Activated CD4-positive, alpha-beta T cell treated with anti-CD3 and anti-CD28 coated beads, Interleukin-2, amount 50 U/mL, for 16 hours (primary cell): ENCODE measurements at regions not wholly inside any gene's neighbourhood (a gene's known extent, or its start where the extent isn't known, plus 50 kb on each side); places are given as distances from the start of the nearest gene placed in this dataset.
"Not testable (repeated sequence)": the region's sequence is repeated elsewhere in the genome, so short reads cannot be mapped to it uniquely, and the experiment has no call there.

Experiments used
- DNase-seq: peaks from one replicate; pipeline ENCODE4 v3.0.0-alpha.2; 2020

DNA sequence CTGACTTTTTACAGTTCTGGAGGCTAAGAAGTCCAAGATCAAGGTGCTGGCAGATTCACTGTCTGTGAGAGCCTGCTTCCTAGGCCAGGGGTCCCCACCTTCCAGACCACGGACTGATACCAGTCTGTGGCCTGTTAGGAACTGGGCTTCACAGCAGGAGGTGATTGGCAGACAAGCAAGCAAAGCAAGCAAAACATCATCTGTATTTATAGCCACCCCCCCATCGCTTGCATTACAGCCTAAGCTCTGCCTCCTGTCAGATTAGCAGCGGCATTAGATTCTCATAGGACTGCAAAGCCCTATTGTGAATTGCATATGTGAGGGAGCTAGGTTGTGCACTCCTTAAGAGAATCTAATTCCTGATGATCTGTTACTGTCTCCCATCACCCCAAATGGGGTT, 194.7 kb upstream of the THRB start:
- DNase-seq: no peak

DNA sequence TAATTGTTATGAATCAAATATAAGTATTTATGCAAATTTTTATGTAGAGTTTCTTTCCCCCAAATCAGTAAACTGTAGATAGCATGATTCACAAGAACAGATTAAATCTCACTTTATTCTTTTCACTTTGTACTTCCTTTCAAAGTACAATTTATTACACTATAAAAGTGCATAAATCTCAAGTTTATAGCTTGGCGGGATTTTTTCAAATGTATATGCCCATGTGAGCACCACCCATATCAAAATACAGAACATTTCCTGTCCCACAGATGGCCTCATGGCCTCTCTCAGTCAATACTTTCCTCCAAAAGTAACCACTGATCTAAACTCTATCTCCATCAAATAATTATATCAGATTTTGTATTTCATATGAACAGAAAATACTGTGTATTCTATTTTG, 196.1 kb upstream of the THRB start:
- no peak for DNase-seq

DNA sequence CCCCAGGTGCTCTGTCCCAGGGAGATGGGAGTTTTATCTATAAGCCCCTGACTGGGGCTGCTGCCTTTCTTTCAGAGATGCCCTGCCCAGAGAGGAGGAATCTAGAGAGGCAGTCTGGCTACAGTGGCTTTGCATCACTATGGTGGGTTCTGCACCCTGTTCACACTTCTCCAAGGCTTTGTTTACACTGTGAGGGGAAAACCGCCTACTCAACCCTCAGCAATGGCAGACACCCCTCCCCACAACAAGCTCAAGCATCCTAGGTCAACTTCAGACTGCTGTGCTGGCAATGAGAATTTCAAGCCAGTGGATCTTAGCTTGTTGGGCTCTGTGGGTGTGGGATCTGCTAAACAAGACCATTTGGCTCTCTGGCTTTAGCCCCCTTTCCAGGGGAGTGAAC, 204.4 kb upstream of the THRB start:
- DNase-seq: not testable (repeated sequence)

DNA sequence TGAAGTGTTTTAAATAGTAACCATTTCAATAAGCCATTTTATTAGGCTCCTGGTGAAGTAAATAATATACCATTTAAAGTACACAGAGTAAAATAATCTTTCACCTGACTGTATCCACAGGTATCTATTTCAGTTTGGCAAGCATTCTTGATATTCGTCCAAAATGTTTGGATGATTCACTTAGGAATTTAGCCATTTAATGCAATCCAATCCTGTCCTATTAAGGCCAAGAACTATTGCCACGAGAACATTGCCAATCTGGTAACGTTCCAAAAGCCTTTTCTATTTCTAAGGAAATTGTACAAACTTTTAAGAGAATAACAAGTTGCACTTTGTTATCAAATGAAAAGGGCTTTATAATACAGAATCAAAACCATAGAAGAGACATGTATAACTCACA, 209.8 kb upstream of the THRB start:
- DNase-seq: no peak

DNA sequence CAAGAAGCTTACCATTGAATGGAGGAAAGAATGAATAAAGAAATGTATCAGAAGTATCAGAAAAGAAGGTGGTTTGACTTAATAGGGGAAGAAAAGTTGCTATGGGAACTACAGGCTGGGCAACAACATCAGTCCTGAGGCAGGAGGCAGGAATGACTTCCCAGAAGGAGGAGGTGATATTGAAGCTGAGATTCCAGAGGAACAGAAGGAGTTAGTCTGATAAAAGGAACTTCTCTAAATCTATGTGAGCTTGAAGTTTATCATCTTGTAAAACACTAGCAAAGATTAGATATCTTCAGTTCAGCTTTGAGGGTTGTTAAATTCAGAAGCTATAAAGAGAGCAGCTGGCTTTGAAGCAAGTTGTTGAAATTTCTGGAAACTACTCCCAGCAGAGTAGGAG, 213.3 kb upstream of the THRB start:
- no peak for DNase-seq

DNA sequence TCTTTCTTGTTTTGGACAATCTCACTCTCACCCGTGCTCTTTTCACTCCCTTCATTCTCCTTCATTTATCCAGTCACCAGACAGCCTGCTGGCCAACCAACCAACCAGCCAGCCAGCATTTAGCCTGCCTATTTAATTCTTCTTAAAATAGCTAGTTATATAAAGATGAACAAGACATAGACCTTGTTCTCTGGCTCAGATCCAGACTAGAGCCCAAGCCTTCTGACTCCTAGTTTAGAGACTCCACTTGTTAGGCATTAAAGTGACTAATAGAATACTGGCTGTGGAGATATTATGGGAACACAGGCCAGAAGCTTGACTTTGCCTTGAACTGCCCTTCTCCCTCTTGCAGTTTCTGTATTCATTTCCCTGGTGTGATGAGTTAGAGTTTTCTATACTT, 215.3 kb upstream of the THRB start:
- no peak for DNase-seq

DNA sequence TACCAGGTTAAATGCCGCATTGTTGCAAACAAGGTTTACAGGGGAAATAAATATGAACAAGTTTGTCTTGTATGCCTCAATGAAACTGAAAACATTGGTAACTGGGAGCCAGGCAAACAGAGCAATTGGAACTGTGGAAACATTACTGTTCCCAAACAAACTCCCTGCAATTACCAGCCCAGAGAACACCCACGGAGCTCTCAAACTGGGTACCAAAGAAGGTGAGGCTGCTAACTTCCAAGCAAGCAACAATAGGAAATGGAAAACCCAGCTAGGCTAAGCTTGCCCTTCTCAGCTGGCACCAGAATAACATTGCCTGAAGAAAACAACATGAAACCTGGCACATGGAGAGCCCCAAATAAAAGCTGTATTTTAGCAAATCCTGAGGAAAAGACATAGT, 218.9 kb upstream of the THRB start:
- no peak for DNase-seq

DNA sequence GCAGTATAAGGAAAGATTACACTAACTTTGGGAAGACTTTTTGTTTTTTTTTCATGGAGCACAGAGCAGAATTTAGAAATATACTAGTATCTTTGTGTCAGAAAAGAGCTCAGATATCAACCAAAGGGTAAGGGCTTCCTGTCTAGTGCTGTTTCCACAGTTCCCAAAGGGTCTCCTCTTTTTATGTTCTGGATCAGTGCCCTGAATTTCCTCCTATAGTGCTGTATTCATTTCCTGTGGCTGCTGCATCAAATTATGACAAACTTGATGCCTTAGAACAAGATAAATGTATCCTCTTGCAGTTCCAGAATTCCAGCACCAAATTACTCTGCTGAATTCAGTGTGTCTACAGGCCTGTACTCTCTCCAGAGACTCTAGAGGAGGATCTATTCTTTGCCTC, 219.8 kb upstream of the THRB start:
- DNase-seq: no peak

DNA sequence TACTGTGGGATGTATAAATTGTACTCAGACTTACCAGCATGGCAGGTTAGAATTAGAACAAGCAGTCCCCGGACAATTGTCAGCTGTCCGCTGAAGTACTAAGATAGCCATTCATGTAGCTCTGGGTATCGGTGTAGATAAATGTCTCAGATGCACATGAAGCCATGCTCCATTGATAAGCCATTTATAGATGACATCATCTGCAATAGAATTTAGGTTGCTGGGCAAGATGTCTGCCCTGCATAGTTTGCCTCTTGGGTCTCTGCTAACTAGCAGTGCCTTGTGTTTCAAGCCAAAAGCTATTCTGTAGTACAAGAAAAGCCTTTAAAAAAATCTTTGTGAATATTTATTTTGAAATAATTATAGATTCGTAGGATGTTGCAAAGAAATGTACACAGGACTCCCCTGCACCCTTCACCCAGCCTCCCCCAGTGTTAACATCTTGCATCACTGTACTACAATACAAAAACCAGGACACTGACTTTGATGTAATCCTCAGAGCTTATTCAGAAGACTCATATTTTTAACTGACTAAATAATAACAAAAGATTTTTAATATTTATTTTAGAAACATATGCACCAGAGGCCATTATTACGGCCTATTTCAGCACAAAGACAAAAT, 220.6 kb upstream of the THRB start:
- DNase-seq: no peak

DNA sequence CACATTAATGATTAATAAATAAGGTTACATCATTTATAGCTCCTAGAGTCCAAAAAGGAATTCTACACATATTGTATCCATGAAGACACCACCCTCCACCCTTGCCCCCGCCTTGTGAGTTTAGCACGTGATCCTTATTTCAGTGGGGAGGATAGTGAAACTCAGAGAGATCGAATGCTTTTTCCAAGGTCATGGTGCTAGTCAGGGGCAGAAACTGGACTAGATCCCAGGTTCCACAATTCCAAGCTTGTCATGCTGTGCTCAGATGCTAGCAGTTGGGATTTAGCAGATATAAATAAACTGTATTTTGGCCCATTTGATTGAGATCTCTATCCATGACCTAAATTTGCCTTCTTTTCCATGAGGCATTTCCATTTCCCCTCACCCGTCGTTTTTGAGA, 227.4 kb upstream of the THRB start:
- no peak for DNase-seq

DNA sequence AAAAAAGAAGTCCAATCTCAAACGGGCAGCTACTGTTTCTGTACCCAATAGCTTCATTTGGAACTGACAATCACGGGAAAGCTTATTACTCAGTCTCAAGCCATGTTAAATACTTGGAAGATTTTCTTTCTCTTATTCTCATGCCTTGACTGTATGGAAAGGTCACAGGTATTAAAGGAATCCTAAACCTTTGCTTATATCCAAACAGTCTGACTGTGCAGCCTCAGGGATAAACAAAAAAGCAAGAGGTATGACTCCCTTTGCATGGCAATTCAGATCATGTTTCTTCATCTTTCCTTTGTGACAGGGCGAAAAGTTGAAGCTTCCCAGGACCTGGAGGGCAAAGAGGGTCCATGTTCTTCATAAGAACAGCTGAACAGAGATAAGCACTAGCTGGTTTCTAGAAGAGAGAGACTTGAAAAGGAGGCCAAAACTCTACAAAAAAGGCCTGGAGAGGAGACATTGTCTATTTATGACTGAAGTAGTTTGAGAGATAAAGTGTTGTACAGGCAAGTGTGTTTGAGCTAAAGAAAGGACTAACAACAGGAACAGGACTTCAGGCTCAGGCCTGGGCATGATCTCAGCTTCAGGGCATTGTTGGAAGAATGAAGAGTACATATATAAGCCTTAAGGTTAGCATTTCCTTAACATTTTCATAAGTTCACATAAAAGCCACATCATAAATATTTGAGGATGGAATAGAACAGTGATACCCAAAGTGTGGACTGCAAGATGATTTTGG, 231.0 kb upstream of the THRB start:
- no peak for DNase-seq

DNA sequence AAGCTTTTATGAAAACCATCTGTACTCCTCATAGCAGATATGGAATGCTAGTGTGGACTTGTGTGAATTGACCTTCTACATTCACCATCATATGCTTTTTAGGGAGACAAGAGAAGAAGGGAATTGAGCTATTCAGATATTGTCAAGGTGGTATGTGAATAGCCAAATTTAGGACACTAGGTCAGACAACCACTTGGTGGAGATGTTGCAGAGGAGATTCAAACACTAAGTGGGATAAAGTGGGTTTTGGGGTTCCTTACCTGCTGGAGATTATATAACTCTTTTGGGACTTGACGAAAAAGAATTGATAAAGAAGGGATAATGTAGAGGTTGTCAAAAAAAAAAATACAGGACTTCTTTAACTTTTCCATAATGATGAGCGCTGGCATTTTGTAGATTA, 231.8 kb upstream of the THRB start:
- DNase-seq: no peak

DNA sequence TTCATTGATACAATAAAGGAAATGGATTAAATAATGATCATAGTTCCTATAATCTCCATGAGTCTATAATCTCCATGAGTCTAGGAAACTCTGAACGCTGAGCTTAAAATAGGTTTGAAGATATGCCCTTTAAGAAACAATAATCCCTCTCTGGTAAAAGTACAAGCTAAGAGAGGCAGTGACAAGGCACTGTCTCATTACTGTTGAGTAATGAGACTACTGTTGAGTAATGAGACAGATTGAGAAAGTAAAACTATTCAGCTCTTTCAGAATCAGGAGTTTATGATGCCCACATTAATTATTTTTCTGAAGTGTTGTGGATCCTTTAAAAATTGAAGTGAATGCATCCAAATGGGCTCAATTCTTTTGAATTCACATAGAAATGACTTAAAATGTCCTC, 235.5 kb upstream of the THRB start:
- DNase-seq: no peak

DNA sequence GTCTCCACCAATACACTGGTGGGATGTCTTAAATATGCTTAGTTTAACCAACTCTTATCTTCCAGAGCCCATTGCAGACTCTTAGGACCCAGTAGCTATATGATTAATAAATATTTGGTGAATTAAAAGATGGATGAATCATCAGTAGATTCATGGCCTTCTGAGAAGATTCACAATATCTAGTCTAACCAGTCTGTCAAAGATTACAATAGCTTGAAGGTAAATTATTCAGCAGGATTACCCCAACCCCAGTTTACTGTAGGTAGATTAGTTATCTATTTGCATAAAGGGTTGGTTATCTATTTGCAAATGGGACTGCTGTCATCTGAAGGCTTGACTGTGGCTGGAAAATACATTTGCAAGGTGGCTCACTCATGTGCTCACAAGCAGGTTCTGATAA, 239.4 kb upstream of the THRB start:
- DNase-seq: no peak

DNA sequence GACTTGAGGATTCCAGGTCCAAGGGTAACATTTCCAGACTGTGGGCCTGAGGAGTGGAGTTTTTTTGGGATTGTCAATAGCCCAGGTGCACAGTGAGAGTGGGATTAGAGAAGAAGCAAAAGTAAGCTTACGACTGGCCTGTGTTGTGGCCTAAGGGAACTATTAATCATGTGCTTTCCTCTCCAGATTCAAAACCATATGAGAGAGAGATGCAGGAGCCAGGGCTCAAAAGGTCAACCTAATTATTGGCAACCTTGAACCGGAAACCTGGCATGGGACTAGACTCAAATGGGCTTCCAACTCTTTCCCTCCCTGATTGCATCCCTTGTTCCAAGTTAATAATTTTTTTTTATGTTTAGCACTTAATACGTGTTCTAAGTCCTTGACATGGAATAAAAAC, 242.1 kb upstream of the THRB start:
- no peak for DNase-seq

DNA sequence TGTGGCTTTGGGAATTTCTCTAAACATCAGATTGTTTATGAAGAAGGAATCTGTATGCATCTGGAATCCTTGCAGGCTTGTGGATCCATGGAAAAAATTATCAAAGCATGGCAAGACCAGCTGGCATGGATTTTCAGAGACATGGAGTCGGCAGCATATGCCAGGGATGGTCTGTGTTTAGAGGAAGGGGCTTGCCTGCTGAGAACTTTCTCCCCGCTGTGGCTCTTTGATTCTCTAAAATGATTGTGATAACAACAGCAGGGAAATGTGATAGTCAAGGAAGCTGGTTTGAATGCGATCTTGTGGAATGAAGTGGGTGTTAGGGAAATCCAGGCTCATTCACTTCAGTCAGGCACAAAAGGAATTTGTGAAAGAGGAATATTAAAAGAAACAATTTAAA, 245.7 kb upstream of the THRB start:
- DNase-seq: no peak

DNA sequence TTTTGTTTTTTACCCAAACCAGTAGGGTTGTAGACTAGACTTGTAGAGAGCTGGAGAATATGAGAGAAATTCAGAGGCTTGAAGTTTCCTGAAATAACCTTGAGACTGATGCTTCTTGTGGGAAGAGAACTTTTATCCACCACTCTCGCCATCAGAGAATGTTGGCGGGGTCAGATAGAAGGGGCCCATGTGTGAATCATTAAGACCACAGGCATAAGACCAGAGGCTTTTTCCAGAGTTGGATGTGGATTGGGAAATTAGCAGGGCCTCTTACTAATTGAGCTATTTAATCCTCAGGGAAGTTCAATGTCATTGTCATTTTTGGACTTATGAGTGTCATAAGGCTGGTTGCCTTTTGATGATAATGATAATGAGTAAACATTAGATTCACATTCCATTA, 246.9 kb upstream of the THRB start:
- DNase-seq: no peak

DNA sequence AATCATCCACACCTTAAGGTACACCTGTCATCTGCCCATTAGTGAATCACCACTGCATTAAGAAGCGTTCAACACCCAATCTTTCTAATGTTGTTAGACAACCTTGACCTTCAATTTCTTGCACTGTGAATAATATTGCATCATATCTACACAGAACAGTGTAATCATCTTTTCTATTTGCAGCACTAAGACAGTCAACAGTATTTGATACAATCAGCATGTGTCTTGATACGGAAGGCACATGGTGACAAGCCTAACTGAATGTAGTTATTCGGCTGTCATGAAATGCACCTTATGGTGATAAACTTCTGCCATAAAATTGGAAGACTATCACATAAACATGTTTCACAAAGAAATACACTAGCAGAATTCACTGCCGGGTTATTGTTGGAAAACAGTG, 253.9 kb upstream of the THRB start:
- no peak for DNase-seq

DNA sequence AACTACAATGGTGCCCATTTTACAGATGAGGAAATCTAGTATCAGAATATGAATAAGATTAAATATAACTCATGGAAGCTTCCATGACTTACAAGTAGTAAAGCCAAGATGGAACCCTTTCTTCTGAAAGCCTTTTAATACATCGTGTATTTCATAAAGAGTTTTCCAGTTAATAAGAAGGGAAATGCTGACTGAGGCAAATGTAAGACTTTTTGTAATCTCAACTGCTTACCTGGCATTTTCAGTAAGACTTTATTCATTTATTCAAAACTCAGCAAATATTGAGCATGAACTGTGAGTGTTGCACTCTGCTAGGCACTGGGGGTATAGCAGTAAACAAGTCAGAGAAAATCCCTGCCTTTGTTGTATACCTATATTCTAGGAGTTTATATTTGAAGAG, 256.4 kb upstream of the THRB start:
- no peak for DNase-seq

DNA sequence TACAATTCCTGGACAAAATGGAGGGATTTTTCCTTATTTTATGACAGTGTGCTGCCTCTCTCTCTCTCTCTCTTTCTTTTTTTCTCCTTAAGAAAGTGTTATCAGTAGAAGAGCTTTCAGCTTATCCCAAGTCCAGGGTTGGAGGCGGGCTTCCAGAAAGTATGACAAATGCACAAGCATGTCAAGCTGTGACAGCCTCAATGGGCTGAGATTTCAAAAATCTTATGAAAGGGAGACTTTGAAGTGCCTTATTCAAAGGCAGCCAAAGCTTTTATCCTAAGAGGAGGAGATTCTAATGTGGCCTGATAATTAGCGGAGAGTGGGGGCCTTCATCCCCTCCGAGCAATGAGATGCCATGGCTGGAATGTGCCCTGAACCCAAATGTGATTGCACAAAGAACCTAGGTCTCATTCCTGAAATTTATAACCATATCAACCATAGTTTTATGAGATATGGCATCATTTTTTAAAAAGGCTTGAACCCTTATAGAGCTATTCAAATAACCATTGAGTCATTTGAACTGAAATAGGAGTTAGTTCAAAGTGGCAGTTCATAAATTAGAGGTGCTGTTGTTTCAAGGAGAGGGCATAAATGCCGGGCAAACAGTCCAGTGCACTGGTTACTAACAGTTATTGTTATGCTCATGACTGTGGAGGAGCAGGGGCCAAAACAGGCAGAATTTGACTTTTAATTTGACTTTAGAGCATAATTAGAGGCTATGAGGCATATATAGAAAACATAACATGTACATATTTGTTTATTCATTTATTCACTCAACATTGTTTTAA, 261.6 kb upstream of the THRB start:
- no peak for DNase-seq

DNA sequence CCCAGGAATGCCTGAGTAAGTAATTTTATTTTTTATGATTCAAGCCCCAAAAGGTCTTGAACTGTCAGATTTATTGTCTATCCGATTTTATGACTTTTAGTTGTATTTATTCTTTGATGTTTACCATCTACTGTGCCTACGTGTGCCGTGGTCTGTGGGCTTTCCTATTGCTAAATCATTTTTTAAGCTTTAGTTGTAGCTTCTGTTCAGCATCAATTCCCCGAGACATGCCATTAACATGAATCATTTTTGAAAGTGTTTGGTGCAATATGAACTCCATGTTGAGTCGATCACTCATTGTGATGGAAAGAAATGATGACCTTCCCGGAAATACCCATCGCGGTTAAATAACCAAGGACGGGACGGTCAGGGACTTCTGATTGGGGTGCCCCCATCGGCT, 268.7 kb upstream of the THRB start:
- no peak for DNase-seq

DNA sequence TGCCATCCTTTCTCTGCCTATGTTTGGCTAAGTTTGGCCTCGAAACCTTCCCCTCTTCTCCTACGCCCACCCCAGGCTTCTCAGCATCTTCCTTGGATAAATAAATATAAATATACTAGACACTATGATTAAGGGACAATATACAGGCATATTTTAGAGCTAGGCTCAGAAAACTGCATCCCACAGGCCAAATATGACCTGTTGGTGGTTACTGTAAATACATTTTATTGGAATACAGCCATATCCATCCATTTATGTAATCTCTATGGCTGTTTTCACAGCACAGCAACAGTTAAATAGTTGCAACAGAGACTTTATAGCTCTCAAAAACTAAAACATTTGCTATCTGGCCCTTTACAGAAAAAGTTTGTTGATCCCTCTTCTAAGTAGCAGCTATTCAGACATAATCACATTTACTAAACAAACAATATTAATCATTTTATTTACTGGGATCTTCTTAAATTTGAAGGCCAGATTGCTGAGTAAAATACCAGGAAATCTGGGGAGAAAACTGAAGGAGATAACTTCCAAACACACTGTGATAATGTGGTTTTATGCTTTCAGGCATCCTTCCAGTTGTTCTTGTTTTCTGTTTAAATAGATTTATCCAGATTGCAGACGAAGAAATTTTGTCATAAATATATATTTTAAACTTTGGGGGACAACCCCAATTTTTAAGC, 269.7 kb upstream of the THRB start:
- no peak for DNase-seq

DNA sequence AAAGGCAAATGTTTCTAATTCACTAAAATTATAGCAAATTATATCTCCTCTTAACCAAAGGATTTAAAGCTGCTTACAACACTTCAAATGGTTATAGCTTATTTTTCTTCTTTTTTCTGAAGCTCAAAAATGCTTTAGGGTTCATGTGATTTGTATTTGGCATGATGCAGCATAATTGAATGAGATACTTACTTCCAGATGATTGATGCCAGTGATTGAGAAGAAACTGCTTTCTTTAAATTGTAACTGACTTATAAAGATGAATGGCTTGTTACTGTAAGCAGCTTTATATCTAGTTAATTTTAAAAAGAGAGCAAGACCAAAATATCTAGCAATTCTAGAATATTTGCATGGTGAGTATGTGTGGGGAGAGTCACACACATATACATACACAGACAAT, 270.7 kb upstream of the THRB start:
- no peak for DNase-seq

DNA sequence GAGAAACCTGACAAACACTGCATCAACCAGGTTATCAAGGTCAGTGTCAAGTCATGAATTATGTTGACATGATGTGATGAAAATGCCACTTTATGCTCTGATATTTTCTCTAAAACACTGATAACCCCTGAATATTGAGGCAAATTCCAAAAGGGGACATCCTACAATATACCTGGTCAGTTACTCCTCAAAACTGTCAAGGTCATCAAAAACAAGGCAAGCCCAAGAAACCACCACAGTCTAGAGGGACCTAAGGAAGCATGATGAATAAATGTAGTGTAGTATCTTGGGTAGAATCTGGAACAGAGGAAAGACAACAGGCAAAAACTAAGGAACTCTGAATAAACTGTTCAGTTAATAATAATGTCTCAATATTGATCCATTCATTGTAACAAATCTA, 275.3 kb upstream of the THRB start:
- DNase-seq: no peak
